GM19025 (cell line): ENCODE measurements at regions not wholly inside any gene's neighbourhood (a gene's known extent, or its start where the extent isn't known, plus 50 kb on each side); places are given as distances from the start of the nearest gene placed in this dataset.

Source experiments
- ATAC-seq: cut with Tn5 transposase; IDR thresholded peaks from one replicate; pipeline ENCODE4 v1.9.1; 2021; ENCODE audit warnings: mild to moderate bottlenecking, low read depth, moderate library complexity; ENCODE audit not compliant: unreplicated experiment

GRCh38 chr15:47944637-47945288 lies 176.0 kb upstream of the SLC24A5 start:
- ATAC-seq: no peak

GRCh38 chr15:47945872-47946650 lies 174.7 kb upstream of the SLC24A5 start:
- ATAC-seq: no peak

- ATAC-seq: no peak
Measured at GRCh38 chr15:47949815-47950214, 171.0 kb upstream of the SLC24A5 start.

GRCh38 chr15:47950447-47950846 lies 170.3 kb upstream of the SLC24A5 start:
- ATAC-seq: no peak

- ATAC-seq: no peak
Measured at GRCh38 chr15:47951781-47952180, 169.0 kb upstream of the SLC24A5 start.

GRCh38 chr15:47954196-47954595 lies 166.6 kb upstream of the SLC24A5 start:
- ATAC-seq: no peak

GRCh38 chr15:47955021-47955420 lies 165.8 kb upstream of the SLC24A5 start:
- no peak for ATAC-seq

- ATAC-seq: no peak
Measured at GRCh38 chr15:47959617-47960413, 161.0 kb upstream of the SLC24A5 start.

- peak; percentile 84 for ATAC-seq
Measured at GRCh38 chr15:47961401-47962090, 159.2 kb upstream of the SLC24A5 start.

GRCh38 chr15:47963265-47963664 lies 157.5 kb upstream of the SLC24A5 start:
- ATAC-seq: no peak

- ATAC-seq: no peak
Measured at GRCh38 chr15:47964229-47964628, 156.6 kb upstream of the SLC24A5 start.

- no peak for ATAC-seq
Measured at GRCh38 chr15:47965297-47965696, 155.5 kb upstream of the SLC24A5 start.

- ATAC-seq: no peak
Measured at GRCh38 chr15:47968593-47968992, 152.2 kb upstream of the SLC24A5 start.

GRCh38 chr15:47971637-47972036 lies 149.2 kb upstream of the SLC24A5 start:
- ATAC-seq: no peak

- no peak for ATAC-seq
Measured at GRCh38 chr15:47972738-47973137, 148.1 kb upstream of the SLC24A5 start.

GRCh38 chr15:47974724-47975123 lies 146.1 kb upstream of the SLC24A5 start:
- no peak for ATAC-seq

GRCh38 chr15:47975427-47975826 lies 145.4 kb upstream of the SLC24A5 start:
- no peak for ATAC-seq

- ATAC-seq: no peak
Measured at GRCh38 chr15:47983533-47983932, 137.3 kb upstream of the SLC24A5 start.

GRCh38 chr15:47985568-47985967 lies 135.2 kb upstream of the SLC24A5 start:
- ATAC-seq: no peak

GRCh38 chr15:47987461-47987860 lies 133.3 kb upstream of the SLC24A5 start:
- no peak for ATAC-seq
